B cell (primary cell): ENCODE measurements at regions not wholly inside any gene's neighbourhood (a gene's known extent, or its start where the extent isn't known, plus 50 kb on each side); places are given as distances from the start of the nearest gene placed in this dataset.

Source experiments
- ATAC-seq: fragments of 200-7000 bp; cut with Tn5 transposase; one replicate; pipeline ENCODE4 v1.10.0; 2021; ENCODE audit warnings: low read depth, mild to moderate bottlenecking, moderate number of reproducible peaks, moderate library complexity
- CTCF ChIA-PET: fragments of 350-600 bp; sonication (Branson Sonifier 250); formaldehyde crosslinking; loops from one replicate; lab custom pipeline; 2021; ENCODE audit warnings: antibody characterized with exemption, inconsistent platforms; lab: Charles Lee
- POLR2A ChIA-PET: fragments of 350-600 bp; sonication (Branson Sonifier 250); formaldehyde crosslinking; loops from one replicate; lab custom pipeline; 2021; ENCODE audit warnings: antibody characterized with exemption; lab: Charles Lee
- DNase-seq: peaks from one replicate; pipeline ENCODE4 v3.0.0; 2013
- H2AFZ ChIP-seq: 2 replicates; pipeline ENCODE4 v1.6.1; 2012; ENCODE audit warnings: mild to moderate bottlenecking, low read depth, low read length; ENCODE audit not compliant: insufficient read depth, poor library complexity, severe bottlenecking
- H3K27ac ChIP-seq, 2 donors: 1 replicate in 1 of 2; 2 replicates in 1 of 2; pipeline ENCODE4 v1.5.1; 2012 to 2013; ENCODE audit warnings: low read length in 2 of 2, mild to moderate bottlenecking in 2 of 2, moderate library complexity in 1 of 2
- H3K27me3 ChIP-seq, 4 experiments: fragments of 200-600 bp in 1 of 4; sonication (generic) in 1 of 4; replicated peaks in 1 of 4; 1 replicate in 2 of 4; 2 replicates in 2 of 4; pipeline versions ENCODE4 v1.6.1 to v1.7.0; 2013 to 2016; ENCODE audit warnings: low read length in 3 of 4, mild to moderate bottlenecking in 2 of 4, mixed read lengths in 1 of 4, moderate library complexity in 1 of 4; ENCODE audit not compliant: insufficient read depth in 4 of 4, control insufficient read depth in 3 of 4; ENCODE audit errors: control extremely low read depth in 1 of 4
- H3K36me3 ChIP-seq, 2 experiments: replicated peaks in 1 of 2; 1 replicate in 1 of 2; 2 replicates in 1 of 2; pipeline versions ENCODE4 v1.6.1 to v1.7.1; 2013; ENCODE audit warnings: low read length in 1 of 2; ENCODE audit not compliant: insufficient read depth in 2 of 2, control insufficient read depth in 1 of 2; ENCODE audit errors: control extremely low read depth in 1 of 2, extremely low read depth in 1 of 2
- H3K4me1 ChIP-seq, 2 donors: fragments of 200-600 bp in 1 of 2; sonication (generic) in 1 of 2; 1 replicate in 1 of 2; 2 replicates in 1 of 2; pipeline versions ENCODE4 v1.5.1 to v1.6.1; 2013 to 2017; ENCODE audit warnings: low read length in 2 of 2; ENCODE audit not compliant: control insufficient read depth in 2 of 2, insufficient read depth in 2 of 2
- H3K4me2 ChIP-seq: replicated peaks from 2 replicates; pipeline ENCODE3; 2012; ENCODE audit warnings: mild to moderate bottlenecking, low read depth, low read length; ENCODE audit not compliant: poor library complexity, severe bottlenecking
- H3K4me3 ChIP-seq, 5 experiments: fragments of 200-600 bp in 1 of 5; sonication (generic) in 1 of 5; 1 replicate in 3 of 5; 2 replicates in 2 of 5; pipeline versions ENCODE4 v1.5.1 to v1.7.0; 2011 to 2016; ENCODE audit warnings: low read length in 4 of 5, mild to moderate bottlenecking in 4 of 5, low read depth in 2 of 5, control low read depth in 1 of 5, moderate library complexity in 1 of 5; ENCODE audit not compliant: insufficient read depth in 1 of 5; ENCODE audit errors: control extremely low read depth in 1 of 5, extremely low read depth in 1 of 5
- H3K79me2 ChIP-seq: fragments of 200-600 bp; sonication (generic); one replicate; pipeline ENCODE4 v1.6.0; 2016; ENCODE audit warnings: low read length; ENCODE audit not compliant: control insufficient read depth, insufficient read depth
- H3K9ac ChIP-seq: fragments of 200-600 bp; sonication (generic); 2 replicates; pipeline ENCODE4 v1.6.1; 2017; ENCODE audit warnings: mild to moderate bottlenecking, low read length, moderate library complexity
- H3K9me3 ChIP-seq, 3 donors: one replicate each; pipeline versions ENCODE4 v1.6.1 to v1.7.1; 2013; ENCODE audit warnings: low read length in 2 of 3; ENCODE audit not compliant: control insufficient read depth in 2 of 3, insufficient read depth in 1 of 3; ENCODE audit errors: control extremely low read depth in 1 of 3
- H4K20me1 ChIP-seq: 2 replicates; pipeline ENCODE4 v1.6.0; 2012; ENCODE audit warnings: mild to moderate bottlenecking, low read length; ENCODE audit not compliant: insufficient read depth, control insufficient read depth, poor library complexity, severe bottlenecking
- H3K27ac Mint-ChIP-seq: one replicate; pipeline ENCODE4 v1.8.0; 2021; ENCODE audit warnings: mixed read lengths
- H3K27me3 Mint-ChIP-seq: one replicate; pipeline ENCODE4 v1.8.0; 2021; ENCODE audit warnings: mixed read lengths
- H3K4me1 Mint-ChIP-seq: one replicate; pipeline ENCODE4 v1.8.0; 2021; ENCODE audit warnings: mixed read lengths
- H3K4me3 Mint-ChIP-seq: one replicate; pipeline ENCODE4 v1.8.0; 2021; ENCODE audit warnings: mixed read lengths
- H3K9me3 Mint-ChIP-seq: one replicate; pipeline ENCODE4 v1.8.0; 2022; ENCODE audit warnings: mixed read lengths; ENCODE audit not compliant: insufficient read depth
- CTCF ChIP-seq: fragments of 200-600 bp; IDR thresholded peaks from one replicate; pipeline ENCODE4 v1.8.0; 2022; ENCODE audit warnings: antibody characterized with exemption, mild to moderate bottlenecking
- EZH2 ChIP-seq: IDR thresholded peaks from 2 replicates; pipeline ENCODE4 v1.6.1; 2012; ENCODE audit warnings: borderline replicate concordance, low read depth, mild to moderate bottlenecking, moderate library complexity, low read length; ENCODE audit not compliant: insufficient read depth, poor library complexity, severe bottlenecking
- WGBS: methylation state at CpG from one replicate; pipeline ENCODE4 v1.1.5; 2013; ENCODE audit warnings: missing lambda C conversion rate; ENCODE audit not compliant: insufficient coverage; 5-methylcytosine and 5-hydroxymethylcytosine counted together
- intact Hi-C: fragments of 100-400 bp; cut with micrococcal nuclease; formaldehyde crosslinking; loops from one replicate; pipeline ENCODE4 v1.10.0; 2022

GRCh38 chr5:25567881-25568280 is 923.1 kb upstream of the CDH10 start:
- Histone ChIP-seq H3K4me2 (no peak overlapping the region), H3K27ac (no peak overlapping the region), H3K79me2 (no peaks in the 10 kb centered on the region), H3K27me3 (no peaks in the 10 kb centered on the region), H3K9ac (no peak overlapping the region), H3K4me3 (no peak overlapping the region), H4K20me1 (no peaks in the 10 kb centered on the region), H3K4me1 (no peaks in the 10 kb centered on the region), H3K9me3 (peaks cover 0 to 6% (median 0%) of the 10 kb centered on the region in 3 donors), H2AFZ (no peak overlapping the region), H3K36me3 (no peaks in the 10 kb centered on the region)
- no peak for DNase-seq
- H3K4me3 Mint-ChIP-seq: no peak overlapping the region
- intact Hi-C loops: no loop called here
- WGBS: no CpG with 5 or more reads among the region's 3 CpGs
- ATAC-seq: no peak
- ChIA-PET CTCF (no interaction called here), POLR2A (no interaction called here)
- H3K27me3 Mint-ChIP-seq: no peaks in the 10 kb centered on the region
- peaks cover 9% of the 10 kb centered on the region for H3K9me3 Mint-ChIP-seq
- no peak for TF ChIP-seq EZH2
- H3K4me1 Mint-ChIP-seq: no peaks in the 10 kb centered on the region
- no peak overlapping the region for H3K27ac Mint-ChIP-seq

DNA sequence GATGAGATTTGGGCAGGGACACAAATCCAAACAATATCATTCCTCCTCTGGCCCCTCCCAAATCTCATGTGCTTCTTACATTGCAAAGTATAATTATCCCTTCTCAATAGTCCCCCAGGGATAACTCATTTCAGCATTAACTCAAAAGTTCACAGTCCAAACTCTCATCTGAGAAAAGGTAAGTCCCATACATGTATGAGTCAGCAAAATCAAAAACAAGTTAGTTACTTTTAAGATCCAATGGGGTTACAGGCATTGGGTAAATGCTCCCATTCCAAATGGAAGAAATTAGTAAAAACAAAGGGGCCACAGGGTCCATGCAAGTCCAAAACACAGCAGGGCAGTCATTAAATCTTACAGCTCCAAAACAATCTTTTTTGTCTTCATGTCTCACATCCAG is 917.9 kb upstream of the CDH10 start:
- POLR2A ChIA-PET: no interaction called here
- intact Hi-C loops: no loop called here
- ATAC-seq (no peak), DNase-seq (no peak)
- Histone ChIP-seq H3K9me3 (peaks cover 0 to 7% (median 0%) of the 10 kb centered on the region in 3 donors), H3K27me3 (no peaks in the 10 kb centered on the region), H2AFZ (no peak overlapping the region), H3K4me1 (no peaks in the 10 kb centered on the region), H3K9ac (no peak overlapping the region), H3K4me2 (no peak overlapping the region), H3K4me3 (no peak overlapping the region), H3K27ac (no peak overlapping the region), H4K20me1 (no peaks in the 10 kb centered on the region), H3K36me3 (no peaks in the 10 kb centered on the region), H3K79me2 (no peaks in the 10 kb centered on the region)
- no peak for TF ChIP-seq EZH2
- TF ChIP-seq CTCF: no peak
- Mint-ChIP-seq H3K4me1 (no peaks in the 10 kb centered on the region), H3K4me3 (no peak overlapping the region), H3K27ac (no peak overlapping the region), H3K27me3 (no peaks in the 10 kb centered on the region), H3K9me3 (peaks cover 8% of the 10 kb centered on the region)
- CTCF ChIA-PET: no interaction called here
